Neuronal stem cell (in vitro differentiated cells): ENCODE measurements at regions not wholly inside any gene's neighbourhood (a gene's known extent, or its start where the extent isn't known, plus 50 kb on each side); places are given as distances from the start of the nearest gene placed in this dataset.
"Not testable (repeated sequence)": the region's sequence is repeated elsewhere in the genome, so short reads cannot be mapped to it uniquely, and the experiment has no call there.

Source experiments
- DNase-seq: peaks from one replicate; pipeline ENCODE4 v3.0.0-alpha.2; 2013; ENCODE audit warnings: low spot score
- H2AFZ ChIP-seq: one replicate; pipeline ENCODE4 v1.6.1; 2013; ENCODE audit warnings: mild to moderate bottlenecking, low read length, inconsistent platforms
- H2AK5ac ChIP-seq: 2 replicates; pipeline ENCODE4 v1.6.1; 2013; ENCODE audit warnings: low read depth, mild to moderate bottlenecking, inconsistent platforms, low read length, moderate library complexity, mixed read lengths
- H2BK120ac ChIP-seq: 2 replicates; pipeline ENCODE4 v1.6.1; 2013; ENCODE audit warnings: low read depth, mild to moderate bottlenecking, inconsistent platforms, low read length, moderate library complexity, mixed read lengths
- H2BK12ac ChIP-seq: one replicate; pipeline ENCODE4 v1.6.1; 2013; ENCODE audit warnings: low read length, inconsistent platforms
- H2BK15ac ChIP-seq: 2 replicates; pipeline ENCODE4 v1.6.1; 2013; ENCODE audit warnings: mild to moderate bottlenecking, low read length, inconsistent platforms, mixed read lengths
- H2BK5ac ChIP-seq: one replicate; pipeline ENCODE4 v1.6.1; 2013; ENCODE audit warnings: inconsistent platforms, mild to moderate bottlenecking, low read length, moderate library complexity
- H3K14ac ChIP-seq: one replicate; pipeline ENCODE4 v1.6.1; 2013; ENCODE audit warnings: low read length, inconsistent platforms
- H3K18ac ChIP-seq: 2 replicates; pipeline ENCODE4 v1.6.1; 2013; ENCODE audit warnings: low read length, inconsistent platforms
- H3K23ac ChIP-seq: 2 replicates; pipeline ENCODE4 v1.6.1; 2013; ENCODE audit warnings: low read depth, mild to moderate bottlenecking, mixed read lengths, low read length, inconsistent platforms; ENCODE audit not compliant: poor library complexity
- H3K27ac ChIP-seq: replicated peaks from 3 replicates; pipeline ENCODE4 v1.5.1; 2013; ENCODE audit warnings: low read length, inconsistent platforms
- H3K27me3 ChIP-seq, 3 experiments: 2 replicates each; pipeline ENCODE4 v1.6.1; 2013; ENCODE audit warnings: low read length in 3 of 3, mild to moderate bottlenecking in 2 of 3, inconsistent platforms in 1 of 3, low read depth in 1 of 3, mixed read lengths in 1 of 3, moderate library complexity in 1 of 3; ENCODE audit not compliant: control insufficient read depth in 3 of 3, insufficient read depth in 3 of 3
- H3K36me3 ChIP-seq, 2 donors: replicated peaks in 1 of 2; 2 replicates each; pipeline ENCODE4 v1.6.1; 2013; ENCODE audit warnings: low read length in 2 of 2; ENCODE audit not compliant: control insufficient read depth in 2 of 2, insufficient read depth in 2 of 2
- H3K4ac ChIP-seq: 2 replicates; pipeline ENCODE4 v1.6.1; 2013; ENCODE audit warnings: inconsistent platforms, mild to moderate bottlenecking, low read length, moderate library complexity
- H3K4me1 ChIP-seq, 2 donors: 1 replicate in 1 of 2; 2 replicates in 1 of 2; pipeline ENCODE4 v1.6.1; 2013; ENCODE audit warnings: low read length in 2 of 2, low read depth in 1 of 2; ENCODE audit not compliant: control insufficient read depth in 2 of 2, insufficient read depth in 1 of 2
- H3K4me2 ChIP-seq: one replicate; pipeline ENCODE4 v1.6.1; 2013; ENCODE audit warnings: mild to moderate bottlenecking, low read length, inconsistent platforms; ENCODE audit not compliant: insufficient read depth, poor library complexity, severe bottlenecking
- H3K4me3 ChIP-seq, 2 donors: 2 replicates each; pipeline ENCODE4 v1.5.1; 2013; ENCODE audit warnings: low read length in 2 of 2, mild to moderate bottlenecking in 2 of 2, inconsistent platforms in 1 of 2, moderate library complexity in 1 of 2
- H3K79me1 ChIP-seq: one replicate; pipeline ENCODE4 v1.6.1; 2013; ENCODE audit warnings: low read depth, mild to moderate bottlenecking, inconsistent platforms, low read length, moderate library complexity
- H3K9ac ChIP-seq: one replicate; pipeline ENCODE4 v1.6.1; 2013; ENCODE audit warnings: mild to moderate bottlenecking, low read depth, low read length, inconsistent platforms; ENCODE audit not compliant: poor library complexity
- H3K9me3 ChIP-seq, 2 donors: replicated peaks in 1 of 2; 2 replicates each; pipeline versions ENCODE3 to v1.6.1; 2013; ENCODE audit warnings: low read length in 2 of 2, mild to moderate bottlenecking in 2 of 2, inconsistent platforms in 1 of 2, low read depth in 1 of 2, mixed read lengths in 1 of 2, moderate library complexity in 1 of 2; ENCODE audit not compliant: control insufficient read depth in 2 of 2, insufficient read depth in 1 of 2
- H4K8ac ChIP-seq: one replicate; pipeline ENCODE4 v1.6.1; 2013; ENCODE audit warnings: low read depth, mild to moderate bottlenecking, inconsistent platforms, low read length, moderate library complexity
- H4K91ac ChIP-seq: one replicate; pipeline ENCODE4 v1.6.1; 2013; ENCODE audit warnings: low read length, low read depth, mild to moderate bottlenecking, inconsistent platforms; ENCODE audit not compliant: poor library complexity
- WGBS, 2 donors: extraction: QIAGEN DNeasy Blood & Tissue Kit; methylation state at CpG; one replicate each; pipeline ENCODE4 v1.1.7; 2013; ENCODE audit warnings: missing lambda C conversion rate in 2 of 2, mixed read lengths in 1 of 2; ENCODE audit not compliant: insufficient read length in 2 of 2, insufficient replicate concordance in 1 of 2; ENCODE audit errors: extremely low coverage in 2 of 2; 5-methylcytosine and 5-hydroxymethylcytosine counted together

GRCh38 chr6:145564553-145564952, 170.8 kb downstream of the EPM2A start:
- no peak for DNase-seq
- Histone ChIP-seq H3K4me1 (peaks cover 2 to 6% of the 10 kb centered on the region in 2 donors), H3K4me3 (no peak overlapping the region), H3K27me3 (no peaks in the 10 kb centered on the region), H2BK5ac (no peak overlapping the region), H3K9ac (no peak overlapping the region), H2AFZ (no peak overlapping the region), H3K4ac (no peak overlapping the region), H2BK15ac (no peak overlapping the region), H3K27ac (no peak overlapping the region), H3K23ac (no peak overlapping the region), H2BK120ac (no peak overlapping the region), H4K8ac (no peak overlapping the region), H3K4me2 (no peak overlapping the region), H3K14ac (no peak overlapping the region), H3K36me3 (no peaks in the 10 kb centered on the region), H3K18ac (no peak overlapping the region), H2BK12ac (no peak overlapping the region), H2AK5ac (no peak overlapping the region), H3K79me1 (no peaks in the 10 kb centered on the region), H3K9me3 (no peaks in the 10 kb centered on the region), H4K91ac (no peak overlapping the region)

GRCh38 chr6:145567684-145568252, 167.6 kb downstream of the EPM2A start:
- Histone ChIP-seq H2BK120ac (no peak overlapping the region), H4K91ac (no peak overlapping the region), H2BK12ac (no peak overlapping the region), H3K27me3 (no peaks in the 10 kb centered on the region), H2BK15ac (no peak overlapping the region), H3K79me1 (no peaks in the 10 kb centered on the region), H2AFZ (no peak overlapping the region), H3K36me3 (no peaks in the 10 kb centered on the region), H3K14ac (no peak overlapping the region), H3K4me3 (no peak overlapping the region), H2AK5ac (no peak overlapping the region), H3K9me3 (no peaks in the 10 kb centered on the region), H2BK5ac (no peak overlapping the region), H3K9ac (no peak overlapping the region), H3K4me2 (no peak overlapping the region), H3K27ac (no peak overlapping the region), H3K4me1 (peaks cover 0 to 6% of the 10 kb centered on the region in 2 donors), H4K8ac (no peak overlapping the region), H3K4ac (no peak overlapping the region), H3K23ac (no peak overlapping the region), H3K18ac (no peak overlapping the region)
- DNase-seq, result no peak
- no CpG with 5 or more reads among the region's 1 CpG for WGBS, 2 donors

GRCh38 chr6:145569140-145569539, 166.2 kb downstream of the EPM2A start:
- H3K27me3 ChIP-seq, result no peaks in the 10 kb centered on the region
- H3K4ac ChIP-seq, result no peak overlapping the region
- no peak overlapping the region for H3K4me3 ChIP-seq
- H4K91ac ChIP-seq, result no peak overlapping the region
- H2AK5ac ChIP-seq, result no peak overlapping the region
- H3K27ac ChIP-seq, result no peak overlapping the region
- no peak overlapping the region for H3K4me2 ChIP-seq
- no peaks in the 10 kb centered on the region for H3K79me1 ChIP-seq
- no peaks in the 10 kb centered on the region for H3K36me3 ChIP-seq
- no peak overlapping the region for H4K8ac ChIP-seq
- no peak overlapping the region for H2BK120ac ChIP-seq
- no peak overlapping the region for H2BK15ac ChIP-seq
- no peak overlapping the region for H3K14ac ChIP-seq
- no peak overlapping the region for H3K23ac ChIP-seq
- no CpG with 5 or more reads among the region's 3 CpGs for WGBS, 2 donors
- no peak overlapping the region for H3K18ac ChIP-seq
- no peak overlapping the region for H2BK12ac ChIP-seq
- no peak for DNase-seq
- no peaks in the 10 kb centered on the region for H3K9me3 ChIP-seq
- H2BK5ac ChIP-seq, result no peak overlapping the region
- peaks cover 0 to 6% of the 10 kb centered on the region in 2 donors for H3K4me1 ChIP-seq
- no peak overlapping the region for H2AFZ ChIP-seq
- H3K9ac ChIP-seq, result no peak overlapping the region

GRCh38 chr6:145570336-145570735, 165.0 kb downstream of the EPM2A start:
- H3K36me3 ChIP-seq, H2BK120ac ChIP-seq, H2BK5ac ChIP-seq, H3K4ac ChIP-seq, H3K9ac ChIP-seq, H4K91ac ChIP-seq, H3K9me3 ChIP-seq, DNase-seq, H2BK15ac ChIP-seq, H2AFZ ChIP-seq, H3K27me3 ChIP-seq, H3K79me1 ChIP-seq, H3K4me3 ChIP-seq, H4K8ac ChIP-seq, H2BK12ac ChIP-seq, H3K4me1 ChIP-seq, H3K23ac ChIP-seq, H3K4me2 ChIP-seq, H3K27ac ChIP-seq, H3K18ac ChIP-seq, H3K14ac ChIP-seq, H2AK5ac ChIP-seq: not testable (repeated sequence)
- WGBS, 2 donors, result no CpG with 5 or more reads among the region's 1 CpG
